ENCODE measurements at regions not wholly inside any gene's neighbourhood (a gene's known extent, or its start where the extent isn't known, plus 50 kb on each side); places are given as distances from the start of the nearest gene placed in this dataset.
"Not testable (repeated sequence)": the region's sequence is repeated elsewhere in the genome, so short reads cannot be mapped to it uniquely, and the experiment has no call there.

GRCh38 chr22:41023299-41023623 lies 69.1 kb upstream of the EP300 start:
- no peak for DNase-seq (ENCODE audit: low read depth in 2 of 2)

GRCh38 chr22:41028841-41029240 lies 63.6 kb upstream of the EP300 start:
- peak in 1 of 2 donors; percentile 19 for DNase-seq (ENCODE audit: low read depth in 2 of 2)

- DNase-seq (ENCODE audit: low read depth in 2 of 2): no peak
Measured at GRCh38 chr22:41030891-41031290, 61.5 kb upstream of the EP300 start.

GRCh38 chr22:41034706-41035105 lies 57.7 kb upstream of the EP300 start:
- DNase-seq (ENCODE audit: low read depth in 2 of 2): no peak

- DNase-seq (ENCODE audit: low read depth in 2 of 2): no peak
Measured at GRCh38 chr22:41036924-41037323, 55.5 kb upstream of the EP300 start.

- no peak for DNase-seq (ENCODE audit: low read depth in 2 of 2)
Measured at GRCh38 chr22:41038732-41039131, 53.7 kb upstream of the EP300 start.

GRCh38 chr22:41039641-41040040 lies 52.8 kb upstream of the EP300 start:
- DNase-seq (ENCODE audit: low read depth in 2 of 2): not testable (repeated sequence)

GRCh38 chr22:41040483-41040882 lies 51.9 kb upstream of the EP300 start:
- no peak for DNase-seq (ENCODE audit: low read depth in 2 of 2)

GRCh38 chr22:41041532-41041931 lies 50.9 kb upstream of the EP300 start:
- no peak for DNase-seq (ENCODE audit: low read depth in 2 of 2)

Data from lung microvascular endothelial cell (primary cell).